Nephron (organoid): ENCODE measurements at regions not wholly inside any gene's neighbourhood (a gene's known extent, or its start where the extent isn't known, plus 50 kb on each side); places are given as distances from the start of the nearest gene placed in this dataset.

Experiments used
- H3K27ac Mint-ChIP-seq, 3 experiments: 2 replicates each; pipeline ENCODE4 v1.8.0; 2020; ENCODE audit warnings: mixed read lengths in 3 of 3, mild to moderate bottlenecking in 2 of 3, moderate library complexity in 1 of 3
- H3K27me3 Mint-ChIP-seq: 2 replicates; pipeline ENCODE4 v1.8.0; 2021; ENCODE audit warnings: low read depth, mild to moderate bottlenecking, moderate library complexity, mixed read lengths
- H3K36me3 Mint-ChIP-seq: 2 replicates; pipeline ENCODE4 v1.8.0; 2020; ENCODE audit warnings: low read depth, mixed read lengths
- H3K4me1 Mint-ChIP-seq: 2 replicates; pipeline ENCODE4 v1.8.0; 2020; ENCODE audit warnings: mixed read lengths
- H3K4me3 Mint-ChIP-seq, 3 experiments: 2 replicates each; pipeline ENCODE4 v1.8.0; 2020; ENCODE audit warnings: mild to moderate bottlenecking in 3 of 3, mixed read lengths in 3 of 3, moderate library complexity in 2 of 3
- H3K9me3 Mint-ChIP-seq: 2 replicates; pipeline ENCODE4 v1.8.0; 2020; ENCODE audit warnings: mixed read lengths
- CTCF ChIP-seq, 3 experiments: fragments of 200-600 bp; sonication (generic); IDR thresholded peaks; one replicate each; pipeline ENCODE4 v1.5.0; 2021; ENCODE audit warnings: antibody characterized with exemption in 3 of 3; ENCODE audit not compliant: unreplicated experiment in 3 of 3

- Mint-ChIP-seq H3K4me3 (no peak overlapping the region), H3K27ac (no peak overlapping the region), H3K36me3 (no peaks in the 10 kb centered on the region), H3K4me1 (no peaks in the 10 kb centered on the region), H3K27me3 (no peaks in the 10 kb centered on the region), H3K9me3 (no peaks in the 10 kb centered on the region)
- TF ChIP-seq CTCF (IDR thresholded peaks at IDR 0.05; ENCODE audit: unreplicated experiment in 3 of 3): no peak
Measured at GRCh38 chr18:39555496-39555895, 1989.9 kb upstream of the CELF4 start.

- Mint-ChIP-seq H3K27me3 (no peaks in the 10 kb centered on the region), H3K36me3 (no peaks in the 10 kb centered on the region), H3K4me1 (no peaks in the 10 kb centered on the region), H3K4me3 (no peak overlapping the region), H3K9me3 (no peaks in the 10 kb centered on the region), H3K27ac (no peak overlapping the region)
- no peak for TF ChIP-seq CTCF (IDR thresholded peaks at IDR 0.05; ENCODE audit: unreplicated experiment in 3 of 3)
Measured at GRCh38 chr18:39550701-39551100, 1985.1 kb upstream of the CELF4 start.

GRCh38 chr18:39549144-39549543, 1983.5 kb upstream of the CELF4 start:
- Mint-ChIP-seq H3K36me3 (no peaks in the 10 kb centered on the region), H3K4me1 (no peaks in the 10 kb centered on the region), H3K27ac (no peak overlapping the region), H3K9me3 (peaks cover 3% of the 10 kb centered on the region), H3K4me3 (no peak overlapping the region), H3K27me3 (no peaks in the 10 kb centered on the region)
- TF ChIP-seq CTCF (IDR thresholded peaks at IDR 0.05; ENCODE audit: unreplicated experiment in 3 of 3): no peak

GRCh38 chr18:39531659-39532058, 1966.1 kb upstream of the CELF4 start:
- Mint-ChIP-seq H3K4me1 (no peaks in the 10 kb centered on the region), H3K9me3 (no peaks in the 10 kb centered on the region), H3K27me3 (no peaks in the 10 kb centered on the region), H3K27ac (no peak overlapping the region), H3K36me3 (no peaks in the 10 kb centered on the region), H3K4me3 (no peak overlapping the region)
- no peak for TF ChIP-seq CTCF (IDR thresholded peaks at IDR 0.05; ENCODE audit: unreplicated experiment in 3 of 3)

GRCh38 chr18:39529358-39529757, 1963.8 kb upstream of the CELF4 start:
- H3K4me1 Mint-ChIP-seq: no peaks in the 10 kb centered on the region
- H3K4me3 Mint-ChIP-seq: no peak overlapping the region
- H3K27ac Mint-ChIP-seq: no peak overlapping the region
- no peaks in the 10 kb centered on the region for H3K36me3 Mint-ChIP-seq
- TF ChIP-seq CTCF (IDR thresholded peaks at IDR 0.05; ENCODE audit: unreplicated experiment in 3 of 3): no peak
- H3K9me3 Mint-ChIP-seq: no peaks in the 10 kb centered on the region
- no peaks in the 10 kb centered on the region for H3K27me3 Mint-ChIP-seq

GRCh38 chr18:39527465-39527864, 1961.9 kb upstream of the CELF4 start:
- Mint-ChIP-seq H3K36me3 (no peaks in the 10 kb centered on the region), H3K9me3 (no peaks in the 10 kb centered on the region), H3K27ac (no peak overlapping the region), H3K4me3 (no peak overlapping the region), H3K27me3 (no peaks in the 10 kb centered on the region), H3K4me1 (no peaks in the 10 kb centered on the region)
- no peak for TF ChIP-seq CTCF (IDR thresholded peaks at IDR 0.05; ENCODE audit: unreplicated experiment in 3 of 3)
